Transverse colon (tissue), 4 donors: ENCODE measurements at regions not wholly inside any gene's neighbourhood (a gene's known extent, or its start where the extent isn't known, plus 50 kb on each side); places are given as distances from the start of the nearest gene placed in this dataset.

Experiments
- EP300 ChIP-seq: sonication (generic); formaldehyde crosslinking; IDR thresholded peaks from one replicate; pipeline ENCODE4 v1.6.1; 2017; ENCODE audit warnings: antibody characterized with exemption, low read depth
- POLR2A ChIP-seq: fragments of 450-650 bp; IDR thresholded peaks from one replicate; pipeline ENCODE4 v1.6.1; 2016; ENCODE audit warnings: antibody characterized with exemption, mild to moderate bottlenecking, moderate library complexity
- POLR2AphosphoS5 ChIP-seq, 3 donors: sonication (generic); formaldehyde crosslinking; IDR thresholded peaks; one replicate each; pipeline ENCODE4 v1.6.1; 2016; ENCODE audit warnings: antibody characterized with exemption in 3 of 3
- TF ChIP-seq, protein P1 (sequence below), 5 experiments: fragments of 200-600 bp in 3 of 5; fragments of 450-650 bp in 2 of 5; sonication (generic) in 3 of 5; IDR thresholded peaks; 1 replicate in 2 of 5; 2 replicates in 3 of 5; pipeline ENCODE4 v1.5.1; 2016 to 2017; ENCODE audit warnings: antibody characterized with exemption in 5 of 5, inconsistent platforms in 3 of 5, mild to moderate bottlenecking in 2 of 5, moderate library complexity in 1 of 5

DNA sequence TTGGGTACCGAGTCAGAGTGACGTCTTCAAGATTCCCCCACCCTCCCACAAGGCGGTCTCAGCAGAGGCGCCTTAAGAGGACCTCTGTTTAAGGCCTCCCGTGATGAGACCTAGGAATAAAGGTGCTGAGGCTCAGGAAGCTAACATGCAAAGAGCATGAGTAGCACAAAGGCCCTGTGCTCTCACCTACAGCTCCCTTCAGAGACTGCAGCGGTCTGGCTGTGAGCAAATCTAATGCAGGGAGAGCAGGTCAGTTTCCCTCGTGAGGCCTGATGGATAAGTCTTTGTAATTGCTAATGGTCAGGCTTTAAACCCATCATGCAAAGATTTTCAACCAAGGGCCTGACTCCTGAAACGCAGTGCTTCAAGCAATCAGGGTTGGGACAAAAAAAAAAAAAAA lies 909.3 kb upstream of the GHITM start:
- TF ChIP-seq POLR2AphosphoS5 (IDR thresholded peaks at IDR 0.05) (no peak), EP300 (no peak), POLR2A (no peak)
- TF ChIP-seq, protein P1, sequence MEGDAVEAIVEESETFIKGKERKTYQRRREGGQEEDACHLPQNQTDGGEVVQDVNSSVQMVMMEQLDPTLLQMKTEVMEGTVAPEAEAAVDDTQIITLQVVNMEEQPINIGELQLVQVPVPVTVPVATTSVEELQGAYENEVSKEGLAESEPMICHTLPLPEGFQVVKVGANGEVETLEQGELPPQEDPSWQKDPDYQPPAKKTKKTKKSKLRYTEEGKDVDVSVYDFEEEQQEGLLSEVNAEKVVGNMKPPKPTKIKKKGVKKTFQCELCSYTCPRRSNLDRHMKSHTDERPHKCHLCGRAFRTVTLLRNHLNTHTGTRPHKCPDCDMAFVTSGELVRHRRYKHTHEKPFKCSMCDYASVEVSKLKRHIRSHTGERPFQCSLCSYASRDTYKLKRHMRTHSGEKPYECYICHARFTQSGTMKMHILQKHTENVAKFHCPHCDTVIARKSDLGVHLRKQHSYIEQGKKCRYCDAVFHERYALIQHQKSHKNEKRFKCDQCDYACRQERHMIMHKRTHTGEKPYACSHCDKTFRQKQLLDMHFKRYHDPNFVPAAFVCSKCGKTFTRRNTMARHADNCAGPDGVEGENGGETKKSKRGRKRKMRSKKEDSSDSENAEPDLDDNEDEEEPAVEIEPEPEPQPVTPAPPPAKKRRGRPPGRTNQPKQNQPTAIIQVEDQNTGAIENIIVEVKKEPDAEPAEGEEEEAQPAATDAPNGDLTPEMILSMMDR (IDR thresholded peaks at IDR 0.05), result no peak
